Peyer's patch (tissue), 4 donors: ENCODE measurements at regions not wholly inside any gene's neighbourhood (a gene's known extent, or its start where the extent isn't known, plus 50 kb on each side); places are given as distances from the start of the nearest gene placed in this dataset.

Source experiments
- POLR2A ChIP-seq, 2 donors: fragments of 450-650 bp; IDR thresholded peaks; one replicate each; pipeline ENCODE4 v1.5.1; 2017; ENCODE audit warnings: antibody characterized with exemption in 2 of 2, mild to moderate bottlenecking in 2 of 2, moderate library complexity in 2 of 2
- TF ChIP-seq, protein P1 (sequence below), 6 experiments: fragments of 450-650 bp in 4 of 6; fragments of 200-600 bp in 2 of 6; sonication (generic) in 1 of 6; IDR thresholded peaks; one replicate each; pipeline ENCODE4 v1.5.1; 2017 to 2019; ENCODE audit warnings: antibody characterized with exemption in 6 of 6, mild to moderate bottlenecking in 3 of 6, moderate library complexity in 1 of 6

- TF ChIP-seq, protein P1, sequence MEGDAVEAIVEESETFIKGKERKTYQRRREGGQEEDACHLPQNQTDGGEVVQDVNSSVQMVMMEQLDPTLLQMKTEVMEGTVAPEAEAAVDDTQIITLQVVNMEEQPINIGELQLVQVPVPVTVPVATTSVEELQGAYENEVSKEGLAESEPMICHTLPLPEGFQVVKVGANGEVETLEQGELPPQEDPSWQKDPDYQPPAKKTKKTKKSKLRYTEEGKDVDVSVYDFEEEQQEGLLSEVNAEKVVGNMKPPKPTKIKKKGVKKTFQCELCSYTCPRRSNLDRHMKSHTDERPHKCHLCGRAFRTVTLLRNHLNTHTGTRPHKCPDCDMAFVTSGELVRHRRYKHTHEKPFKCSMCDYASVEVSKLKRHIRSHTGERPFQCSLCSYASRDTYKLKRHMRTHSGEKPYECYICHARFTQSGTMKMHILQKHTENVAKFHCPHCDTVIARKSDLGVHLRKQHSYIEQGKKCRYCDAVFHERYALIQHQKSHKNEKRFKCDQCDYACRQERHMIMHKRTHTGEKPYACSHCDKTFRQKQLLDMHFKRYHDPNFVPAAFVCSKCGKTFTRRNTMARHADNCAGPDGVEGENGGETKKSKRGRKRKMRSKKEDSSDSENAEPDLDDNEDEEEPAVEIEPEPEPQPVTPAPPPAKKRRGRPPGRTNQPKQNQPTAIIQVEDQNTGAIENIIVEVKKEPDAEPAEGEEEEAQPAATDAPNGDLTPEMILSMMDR (IDR thresholded peaks at IDR 0.05): no peak
- TF ChIP-seq POLR2A (IDR thresholded peaks at IDR 0.05): no peak
Measured at GRCh38 chr1:209041927-209042326, 541.6 kb upstream of the CAMK1G start.
